ENCODE measurements at regions not wholly inside any gene's neighbourhood (a gene's known extent, or its start where the extent isn't known, plus 50 kb on each side); places are given as distances from the start of the nearest gene placed in this dataset.
A peak's percentile ranks its signal among the peaks of the same experiment; 100 is the strongest.

GRCh38 chr2:225136552-225136951, 94.3 kb upstream of the DOCK10 start:
- no peak for DNase-seq

- DNase-seq, result no peak
These were observed 89.6 kb upstream of the DOCK10 start for GRCh38 chr2:225131898-225132297.

GRCh38 chr2:225130093-225130492, 87.8 kb upstream of the DOCK10 start:
- no peak for DNase-seq

- no peak for DNase-seq
These were observed 82.2 kb upstream of the DOCK10 start for GRCh38 chr2:225124311-225125017.

GRCh38 chr2:225122583-225123486, 80.6 kb upstream of the DOCK10 start:
- DNase-seq, result peak; percentile 46

- no peak for DNase-seq
These were observed 79.7 kb upstream of the DOCK10 start for GRCh38 chr2:225122007-225122406.

GRCh38 chr2:225120186-225120585, 77.9 kb upstream of the DOCK10 start:
- DNase-seq, result peak; percentile 67

- DNase-seq, result peak; percentile 82
These were observed 74.9 kb upstream of the DOCK10 start for GRCh38 chr2:225117051-225117716.

GRCh38 chr2:225114786-225115323, 72.6 kb upstream of the DOCK10 start:
- DNase-seq, result no peak

GRCh38 chr2:225113371-225114015, 71.2 kb upstream of the DOCK10 start:
- peak; percentile 85 for DNase-seq

GRCh38 chr2:225112362-225113126, 70.3 kb upstream of the DOCK10 start:
- no peak for DNase-seq

GRCh38 chr2:225108805-225109204, 66.5 kb upstream of the DOCK10 start:
- no peak for DNase-seq

GRCh38 chr2:225104971-225105370, 62.7 kb upstream of the DOCK10 start:
- no peak for DNase-seq

- DNase-seq, result no peak
These were observed 62.1 kb upstream of the DOCK10 start for GRCh38 chr2:225104321-225104720.

GRCh38 chr2:225103737-225104141, 61.5 kb upstream of the DOCK10 start:
- DNase-seq, result no peak

- DNase-seq, result no peak
These were observed 58.6 kb upstream of the DOCK10 start for GRCh38 chr2:225100856-225101294.

GRCh38 chr2:225100269-225100668, 58.0 kb upstream of the DOCK10 start:
- DNase-seq, result no peak

GRCh38 chr2:225097035-225097434, 54.8 kb upstream of the DOCK10 start:
- peak; percentile 14 for DNase-seq
